ENCODE measurements at regions not wholly inside any gene's neighbourhood (a gene's known extent, or its start where the extent isn't known, plus 50 kb on each side); places are given as distances from the start of the nearest gene placed in this dataset.
A peak's percentile ranks its signal among the peaks of the same experiment; 100 is the strongest.

GRCh38 chr13:22095794-22096193 is 424.9 kb downstream of the FGF9 start:
- no peak overlapping the region for H3K4me3 ChIP-seq (ENCODE audit: low read depth, low read length)
- no peak for TF ChIP-seq CTCF (IDR thresholded peaks at IDR 0.05; ENCODE audit: borderline replicate concordance, insufficient read depth, low read depth, low read length)

GRCh38 chr13:22099585-22099984 is 428.7 kb downstream of the FGF9 start:
- H3K4me3 ChIP-seq (ENCODE audit: low read depth, low read length): no peak overlapping the region
- TF ChIP-seq CTCF (IDR thresholded peaks at IDR 0.05; ENCODE audit: borderline replicate concordance, insufficient read depth, low read depth, low read length): no peak

- no peak overlapping the region for H3K4me3 ChIP-seq (ENCODE audit: low read depth, low read length)
Observed at GRCh38 chr13:22102271-22102670, 431.4 kb downstream of the FGF9 start.

GRCh38 chr13:22103046-22104027 is 432.5 kb downstream of the FGF9 start:
- TF ChIP-seq CTCF (IDR thresholded peaks at IDR 0.05; ENCODE audit: borderline replicate concordance, insufficient read depth, low read depth, low read length): 0 out of 2 replicates have a peak, but pooled peaks have one; percentile 9
- H3K4me3 ChIP-seq (ENCODE audit: low read depth, low read length): no peak overlapping the region

More at GRCh38 chr13:22102271-22102670, 431.4 kb downstream of the FGF9 start:
- no peak for TF ChIP-seq CTCF (IDR thresholded peaks at IDR 0.05; ENCODE audit: borderline replicate concordance, insufficient read depth, low read depth, low read length)

- no peak for TF ChIP-seq CTCF (IDR thresholded peaks at IDR 0.05; ENCODE audit: borderline replicate concordance, insufficient read depth, low read depth, low read length)
- no peak overlapping the region for H3K4me3 ChIP-seq (ENCODE audit: low read depth, low read length)
Observed at GRCh38 chr13:22106058-22106457, 435.2 kb downstream of the FGF9 start.

- TF ChIP-seq CTCF (IDR thresholded peaks at IDR 0.05; ENCODE audit: borderline replicate concordance, insufficient read depth, low read depth, low read length): no peak
- no peak overlapping the region for H3K4me3 ChIP-seq (ENCODE audit: low read depth, low read length)
Observed at GRCh38 chr13:22107549-22107948, 436.7 kb downstream of the FGF9 start.

All from GM12875 (cell line).